Retina (tissue), 1 donor: ENCODE measurements at regions not wholly inside any gene's neighbourhood (a gene's known extent, or its start where the extent isn't known, plus 50 kb on each side); places are given as distances from the start of the nearest gene placed in this dataset.
"Not testable (repeated sequence)": the region's sequence is repeated elsewhere in the genome, so short reads cannot be mapped to it uniquely, and the experiment has no call there.

Source experiments
- DNase-seq: peaks from one replicate; pipeline ENCODE4 v3.0.0-alpha.2; 2016

DNA sequence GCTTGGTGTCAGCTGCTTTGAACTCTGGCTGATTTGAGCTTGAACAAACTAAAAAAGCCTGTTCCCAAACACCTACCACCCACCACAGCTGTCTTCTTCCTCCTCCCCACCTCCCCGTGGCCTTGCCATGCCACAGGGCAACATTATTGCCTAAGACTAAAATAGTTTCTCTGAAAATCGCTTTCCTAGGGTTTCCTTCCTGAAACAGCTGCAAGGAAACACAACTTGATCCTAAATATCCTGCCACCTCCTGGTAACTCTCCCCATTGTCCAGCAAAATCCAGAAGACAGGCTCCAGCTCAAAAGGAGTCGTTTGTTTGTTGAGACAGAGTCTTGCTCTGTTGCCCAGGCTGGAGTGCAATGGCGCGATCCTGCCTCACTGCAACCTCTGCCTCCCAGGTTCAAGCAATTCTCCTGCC, 193.9 kb upstream of the TPM1 start:
- no peak for DNase-seq

DNA sequence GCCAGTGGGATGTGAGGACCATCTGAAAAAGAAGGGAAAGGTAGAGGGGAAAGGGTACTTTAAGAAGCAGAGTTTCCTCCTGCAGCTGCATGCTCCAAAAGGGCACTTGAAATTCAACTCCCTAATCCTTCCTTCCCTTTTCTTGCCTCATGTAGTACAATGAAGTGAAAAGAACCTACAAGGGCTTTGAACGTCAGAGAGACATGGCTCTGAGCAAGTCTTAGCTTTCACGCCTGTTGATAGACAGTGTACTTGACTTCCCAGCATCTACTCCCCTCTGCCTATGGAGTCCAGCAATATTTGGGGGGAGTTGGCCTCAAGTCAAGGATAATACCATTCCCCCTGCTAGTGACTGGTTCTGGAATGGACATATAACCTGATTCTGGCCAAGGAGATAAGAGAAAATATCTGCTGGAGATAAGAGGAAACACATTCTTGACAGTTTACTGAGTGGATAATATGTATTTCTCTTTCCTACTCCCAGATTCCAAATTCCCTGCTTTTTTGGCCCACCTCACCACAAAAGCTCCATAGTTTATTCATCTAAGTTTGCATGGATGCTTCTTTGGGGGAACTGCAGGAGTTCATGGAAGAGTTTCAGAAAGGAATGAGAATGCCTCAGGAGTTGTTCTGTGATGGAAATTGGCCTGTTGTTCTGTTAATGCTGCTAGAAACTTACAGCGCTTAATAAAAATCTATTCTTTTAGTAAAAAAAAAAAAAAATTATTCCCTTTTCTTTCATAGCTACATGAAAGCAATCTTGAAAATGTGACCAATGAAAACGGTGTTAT, 193.0 kb upstream of the TPM1 start:
- DNase-seq: no peak

DNA sequence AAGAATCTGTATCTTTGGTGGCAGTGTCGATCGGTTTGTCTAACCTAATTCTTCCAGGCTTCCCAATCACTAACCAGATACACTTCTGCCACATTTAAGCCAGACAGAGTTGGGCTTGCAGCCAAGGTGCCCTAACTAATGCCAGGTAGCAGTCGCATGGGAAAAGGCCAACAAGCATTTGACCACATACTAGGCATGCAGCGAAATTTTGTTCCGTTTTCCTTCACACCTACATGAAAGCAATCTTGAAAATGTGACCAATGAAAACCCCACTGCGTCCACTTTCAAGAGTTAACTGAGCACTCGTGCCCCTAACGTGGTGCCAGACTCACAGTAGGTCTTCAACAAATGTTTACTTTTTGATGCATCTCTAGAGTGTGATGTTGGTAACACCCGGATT, 192.2 kb upstream of the TPM1 start:
- no peak for DNase-seq

DNA sequence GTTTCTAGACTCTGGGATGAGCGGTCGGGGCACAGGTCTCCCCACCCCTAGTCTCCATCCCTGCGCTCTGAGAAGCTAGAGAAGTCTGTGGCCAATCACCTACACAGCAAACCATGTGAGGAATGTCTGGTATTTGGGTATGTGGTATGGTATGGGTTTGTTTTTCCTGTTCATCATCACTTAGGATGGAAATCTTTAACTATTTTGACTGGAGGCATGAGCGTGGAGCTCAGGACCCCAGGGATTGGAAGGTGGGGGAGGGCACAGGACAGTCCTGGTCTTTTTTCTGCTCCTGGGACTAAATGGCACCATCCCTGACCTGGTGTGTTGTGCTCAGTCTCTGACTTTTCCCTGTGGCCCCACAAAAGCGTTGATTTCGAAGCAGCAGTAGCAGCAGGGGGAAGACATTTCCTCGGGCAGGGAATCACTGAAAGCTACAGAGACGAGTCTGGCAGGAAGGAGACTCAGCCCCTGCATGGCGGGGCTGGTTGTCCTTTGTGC, 191.7 kb upstream of the TPM1 start:
- DNase-seq: no peak

DNA sequence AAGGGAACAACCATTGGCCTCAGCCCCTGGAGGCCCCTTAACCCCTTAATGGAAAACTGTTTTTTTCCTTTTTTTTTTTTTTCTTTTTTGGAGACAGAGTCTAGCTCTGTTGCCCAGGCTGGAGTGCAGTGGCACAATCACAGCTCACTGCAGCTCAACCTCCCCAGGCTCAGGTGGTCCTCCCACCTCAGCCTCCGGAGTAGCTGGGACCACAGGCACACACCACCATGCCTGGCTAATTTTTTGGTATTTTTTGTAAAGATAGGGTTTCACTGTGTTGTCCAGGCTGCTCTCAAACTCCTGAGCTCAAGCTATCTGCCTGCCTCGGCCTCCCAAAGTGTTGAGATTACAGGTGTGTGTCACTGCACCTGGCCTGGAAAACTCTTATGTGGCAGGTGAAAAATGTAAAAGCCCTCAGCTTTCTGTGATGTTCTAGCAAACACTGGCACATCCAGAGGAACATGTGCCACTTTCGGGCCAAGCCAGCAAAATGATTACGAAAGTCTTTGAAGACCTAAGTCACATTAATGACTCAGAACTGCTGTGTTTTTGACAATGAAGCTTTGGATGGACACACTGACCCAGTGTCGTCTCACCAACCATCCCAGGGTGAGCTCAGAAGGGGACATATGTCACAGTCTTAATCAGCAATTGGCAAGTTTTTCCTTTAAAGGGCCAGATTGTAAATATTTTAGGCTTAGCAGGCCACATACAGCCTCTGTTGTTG, 189.3 kb upstream of the TPM1 start:
- DNase-seq: no peak

DNA sequence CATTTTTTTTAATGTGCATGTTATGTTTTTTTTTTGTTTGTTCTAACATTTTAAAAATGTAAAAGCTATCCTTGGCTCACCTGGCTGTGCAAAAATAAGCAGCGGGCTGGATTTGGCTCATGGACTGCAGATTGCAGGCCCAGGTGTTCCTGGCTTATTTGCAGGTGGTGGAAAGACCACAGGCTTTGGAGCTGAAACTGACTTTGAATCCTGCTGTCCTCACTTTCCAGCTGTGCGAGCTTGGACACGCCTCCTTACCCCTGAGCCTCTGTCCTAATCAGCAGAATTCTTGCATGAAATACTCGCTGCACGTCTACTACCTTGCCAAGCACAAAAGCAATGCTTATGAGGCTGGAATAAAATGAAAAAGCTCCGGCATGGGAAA, 188.7 kb upstream of the TPM1 start:
- DNase-seq: no peak

DNA sequence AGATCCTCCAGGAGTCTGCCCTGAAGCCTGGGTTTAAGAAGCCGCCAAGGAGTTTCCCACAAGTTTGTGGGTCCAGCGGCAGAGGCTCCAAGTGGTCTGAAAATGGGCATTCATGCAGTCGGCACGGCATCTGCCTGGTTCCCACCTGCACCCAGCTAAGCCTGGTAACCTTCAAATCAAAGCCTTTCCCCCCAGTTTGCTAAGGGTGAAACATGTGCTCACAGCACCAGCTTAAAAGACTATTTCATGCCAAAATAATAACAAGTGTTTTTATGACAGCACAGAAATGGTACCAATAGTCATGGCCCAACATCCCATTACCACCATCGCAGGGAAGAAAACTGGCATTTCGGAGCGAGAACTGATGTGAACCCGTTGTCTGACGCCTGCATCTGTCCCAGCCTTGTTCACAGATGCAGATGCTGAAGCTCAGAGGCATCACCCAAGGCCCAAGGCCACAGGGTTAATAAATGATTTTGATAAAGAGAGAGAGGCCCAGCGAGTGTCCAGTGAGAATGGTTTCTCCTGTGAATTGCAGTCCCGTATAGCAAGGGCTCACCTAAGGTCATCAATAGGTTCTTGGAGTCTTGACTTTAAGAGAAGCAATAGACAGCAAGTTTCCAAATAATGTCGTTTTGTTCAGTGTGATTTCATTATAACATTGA, 188.0 kb upstream of the TPM1 start:
- no peak for DNase-seq

DNA sequence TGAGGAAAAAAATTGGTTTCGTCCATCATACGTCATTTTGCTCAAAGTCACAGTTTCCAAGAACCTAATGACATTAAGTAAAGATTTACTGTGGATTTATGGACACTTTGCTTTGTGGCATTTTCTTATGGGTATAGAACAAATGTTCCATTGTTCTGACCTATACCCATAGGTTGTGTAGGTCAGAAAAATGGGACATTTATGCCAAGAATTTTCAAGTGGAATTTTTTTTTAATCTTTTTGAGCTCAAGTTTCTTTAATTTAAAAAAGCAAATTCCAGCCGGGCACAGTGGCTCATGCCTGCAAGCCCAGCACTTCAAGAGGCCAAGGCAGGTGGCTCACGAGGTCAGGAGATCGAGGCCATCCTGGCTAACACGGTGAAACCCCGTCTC, 187.5 kb upstream of the TPM1 start:
- no peak for DNase-seq

DNA sequence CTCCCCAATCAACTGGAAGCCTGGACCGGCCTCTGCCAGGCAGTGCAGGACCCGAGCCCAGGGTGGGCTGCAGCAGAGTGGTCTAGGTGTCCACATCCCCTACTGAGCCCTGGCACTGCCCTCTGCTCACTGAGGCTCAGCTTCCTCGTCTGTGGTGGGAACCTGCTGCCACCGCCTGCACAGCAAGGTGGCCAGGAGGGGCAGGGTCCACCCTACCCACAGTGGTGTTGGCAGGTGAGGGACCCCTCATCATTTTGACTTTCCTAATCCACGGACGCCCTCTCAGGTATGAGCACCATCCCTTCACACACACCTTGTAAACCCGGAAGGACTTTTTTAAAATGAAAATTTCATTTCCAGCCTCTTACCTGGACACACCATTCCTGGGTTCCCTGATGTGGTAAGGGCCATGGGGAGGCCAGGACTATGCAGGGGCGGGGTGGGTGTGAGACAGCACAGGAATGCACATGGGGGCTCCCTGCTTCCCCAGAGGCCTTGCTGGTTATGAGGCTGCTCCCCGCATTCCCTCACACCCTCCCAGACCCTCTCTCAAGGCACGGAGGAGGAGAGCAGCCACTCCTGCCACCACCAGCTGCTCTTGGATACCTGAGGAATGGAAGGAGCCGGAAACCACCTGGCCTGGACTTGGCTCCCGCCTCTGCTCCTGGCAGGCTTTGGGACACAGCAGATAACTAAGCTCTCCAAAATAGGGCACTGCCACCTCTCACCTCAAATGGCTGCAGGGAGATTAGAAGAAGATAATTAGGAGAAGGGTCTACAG, 185.9 kb upstream of the TPM1 start:
- DNase-seq: no peak

DNA sequence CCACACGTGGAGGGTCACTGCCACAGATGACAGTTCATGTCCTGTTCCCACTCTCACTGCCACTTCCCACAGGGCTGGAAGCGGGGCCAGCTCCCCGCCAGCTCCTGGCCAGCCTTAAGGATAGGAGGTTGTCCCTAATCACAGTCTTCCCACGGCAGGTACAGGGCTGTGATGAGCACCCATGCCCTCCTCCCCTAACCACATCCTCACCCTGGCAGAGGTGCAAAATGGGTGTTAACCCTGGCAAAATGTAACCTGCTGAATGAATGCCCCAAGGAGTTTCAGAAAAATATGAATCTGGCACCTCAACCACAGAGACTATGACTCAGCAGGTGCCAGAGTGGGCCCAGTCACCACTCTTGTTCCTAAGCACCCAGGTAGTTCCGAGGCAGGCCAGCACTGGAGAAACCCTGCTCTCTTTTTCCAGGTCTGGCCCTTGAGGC, 185.1 kb upstream of the TPM1 start:
- DNase-seq: no peak

DNA sequence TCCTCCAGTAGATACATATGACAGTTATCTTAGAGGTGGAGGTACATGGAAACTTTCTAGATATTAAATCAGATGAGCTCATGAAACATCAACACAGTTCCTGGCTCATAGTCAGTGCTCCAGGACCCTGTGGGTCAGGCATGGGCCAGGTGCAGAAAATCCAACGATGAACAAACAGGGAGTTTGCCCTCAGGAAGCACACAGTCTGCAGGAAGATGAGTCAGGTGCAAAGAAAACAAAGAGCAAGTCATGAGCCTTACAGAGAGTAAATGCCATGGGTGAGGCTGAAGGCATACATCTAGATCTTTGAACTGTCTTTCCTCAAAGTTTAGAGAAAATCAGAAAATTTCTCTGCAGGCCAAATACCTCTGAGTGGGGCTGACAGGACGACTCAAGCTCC, 184.2 kb upstream of the TPM1 start:
- no peak for DNase-seq

DNA sequence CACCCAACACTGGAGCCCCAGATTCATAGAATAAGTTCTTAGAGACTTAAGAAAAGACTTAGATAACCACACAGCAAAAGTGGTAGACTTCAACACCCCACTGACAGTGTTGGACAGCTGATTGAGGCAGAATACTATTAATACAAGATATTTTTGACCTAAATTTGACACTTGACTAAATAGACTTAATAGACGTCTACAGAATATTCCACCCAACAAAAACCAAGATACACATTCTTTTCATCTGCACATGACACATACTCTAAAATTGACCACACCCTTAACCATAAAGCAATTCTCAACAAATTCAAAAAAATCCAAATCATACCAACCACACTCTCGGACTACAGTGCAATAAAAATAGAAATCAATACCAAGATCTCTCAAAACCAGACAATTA, 179.8 kb upstream of the TPM1 start:
- DNase-seq: no peak

DNA sequence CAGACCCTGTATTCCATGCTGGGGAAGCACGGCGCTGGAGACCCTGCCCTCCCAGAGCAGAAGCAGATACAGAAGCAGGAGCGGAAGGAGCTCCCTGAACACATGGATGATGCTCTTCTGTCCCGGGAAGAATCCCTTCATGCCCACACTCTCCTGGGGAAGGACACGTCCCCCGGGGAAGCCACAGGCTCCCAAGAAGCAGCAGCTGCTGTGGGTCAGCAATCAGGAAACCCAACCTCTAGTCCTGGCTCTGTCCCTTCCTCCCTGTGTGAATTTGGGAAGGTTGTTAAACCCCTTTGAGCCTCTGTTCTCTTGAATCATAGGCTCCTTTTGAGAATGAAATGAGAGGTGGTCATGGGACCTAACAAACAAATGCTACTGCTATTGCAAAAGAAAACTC, 176.2 kb upstream of the TPM1 start:
- DNase-seq: no peak

DNA sequence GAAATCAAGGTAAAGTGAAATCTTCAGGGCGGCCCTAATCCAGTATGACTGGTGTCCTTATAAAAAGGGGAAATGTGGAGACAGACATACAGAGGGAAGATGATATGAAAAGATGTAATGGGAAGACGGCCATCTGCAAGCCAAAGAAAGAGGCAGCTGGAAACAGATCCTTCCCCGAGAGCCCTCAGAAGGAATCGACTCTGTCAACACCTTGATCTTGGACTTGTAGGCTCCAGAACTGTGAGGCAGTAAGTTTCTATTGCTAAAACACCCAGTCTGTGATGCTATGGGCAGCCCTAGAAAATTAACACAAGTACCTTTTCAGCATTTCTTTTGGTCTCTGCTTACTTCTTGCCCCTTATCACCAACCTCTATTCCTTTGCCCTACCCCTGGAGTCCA, 174.7 kb upstream of the TPM1 start:
- no peak for DNase-seq

DNA sequence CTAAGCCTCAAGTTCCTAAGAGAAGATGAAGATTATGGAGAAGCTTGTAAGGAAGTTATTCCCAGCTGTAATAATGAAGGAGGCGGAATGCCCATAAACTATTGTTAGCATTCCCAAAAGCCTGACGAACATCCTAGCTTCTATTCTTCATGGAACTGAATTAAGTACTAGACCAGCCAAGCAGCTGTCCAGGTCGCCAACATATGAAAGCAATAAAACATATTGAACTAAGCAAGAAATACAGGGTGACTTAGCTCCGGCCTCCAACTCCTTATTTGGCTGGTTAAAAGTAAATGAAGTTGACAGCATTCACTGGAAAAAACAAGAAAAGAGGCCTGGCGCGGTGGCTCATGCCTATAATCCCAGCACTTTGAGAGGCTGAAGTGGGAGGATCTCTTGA, 174.0 kb upstream of the TPM1 start:
- no peak for DNase-seq

DNA sequence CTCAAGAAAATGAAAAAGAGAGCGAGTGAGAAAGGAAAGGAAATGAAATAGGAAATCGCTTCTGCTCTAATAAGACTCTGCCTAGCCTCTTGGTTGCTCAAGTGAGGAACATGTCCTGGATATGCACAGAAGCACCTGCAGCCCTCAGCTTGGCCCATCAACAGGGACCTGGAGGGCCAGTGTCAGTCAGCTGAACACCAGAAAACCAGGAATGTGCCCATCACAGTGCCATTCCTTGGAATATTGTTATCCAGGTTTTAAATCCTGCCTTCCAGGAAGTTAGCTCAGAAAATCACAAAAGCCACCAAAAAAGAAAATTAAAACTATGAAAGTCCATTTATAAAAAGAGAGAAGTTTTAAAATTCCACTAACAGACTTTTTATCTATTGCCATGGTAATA, 173.4 kb upstream of the TPM1 start:
- no peak for DNase-seq

DNA sequence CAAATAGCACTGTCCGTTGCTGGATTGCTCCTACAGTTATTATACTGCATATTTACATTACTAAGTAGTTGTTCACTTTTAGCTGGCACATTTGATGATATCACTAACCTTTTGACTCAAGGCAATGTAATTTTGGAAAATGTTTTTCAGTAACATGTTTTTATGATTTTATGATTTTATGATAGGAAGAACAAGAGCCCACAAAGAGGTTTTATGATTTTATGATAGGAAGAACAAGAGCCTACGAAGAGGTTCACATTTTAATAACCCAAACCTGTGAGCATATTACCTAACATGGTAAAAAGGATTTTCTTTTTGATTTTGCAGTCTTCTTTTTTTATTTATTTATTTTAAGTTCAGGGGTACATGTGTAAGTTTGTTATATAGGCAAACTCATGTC, 172.3 kb upstream of the TPM1 start:
- DNase-seq: no peak

DNA sequence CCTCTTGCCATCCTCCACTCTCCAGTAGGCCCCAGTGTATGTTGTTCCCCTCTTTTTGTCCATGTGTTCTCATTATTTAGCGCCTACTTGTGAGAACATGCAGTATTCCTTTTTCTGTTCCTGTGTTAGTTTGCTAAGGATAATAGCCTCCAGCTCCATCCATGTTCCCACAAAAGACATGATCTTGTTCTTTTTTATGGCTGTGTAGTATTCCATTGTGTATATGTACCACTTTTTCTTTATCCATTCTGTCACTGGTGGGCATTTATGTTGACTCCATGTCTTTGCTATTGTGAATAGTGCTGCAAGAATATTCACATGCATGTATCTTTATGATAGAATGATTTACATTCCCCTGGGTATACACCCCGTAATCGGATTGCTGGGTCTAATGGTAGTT, 171.8 kb upstream of the TPM1 start:
- DNase-seq: not testable (repeated sequence)

DNA sequence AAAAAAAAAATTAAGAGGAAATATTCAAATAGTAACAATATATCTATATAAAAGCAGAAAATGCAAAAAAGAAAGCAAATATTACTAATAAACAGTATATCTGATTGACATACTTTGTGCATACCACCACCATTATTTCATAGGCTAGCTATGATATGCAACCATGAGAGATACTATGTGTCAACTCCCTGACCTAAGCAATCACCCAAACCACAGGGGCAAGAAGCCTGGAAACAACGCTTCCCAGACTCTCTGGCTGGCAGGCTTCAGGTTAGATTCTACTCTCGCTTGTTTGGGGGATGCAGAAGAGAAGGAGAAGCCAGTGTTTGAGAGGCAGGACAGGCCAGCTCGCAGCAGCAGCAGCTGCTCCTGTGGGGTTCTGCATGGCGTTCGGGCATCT, 169.3 kb upstream of the TPM1 start:
- no peak for DNase-seq

DNA sequence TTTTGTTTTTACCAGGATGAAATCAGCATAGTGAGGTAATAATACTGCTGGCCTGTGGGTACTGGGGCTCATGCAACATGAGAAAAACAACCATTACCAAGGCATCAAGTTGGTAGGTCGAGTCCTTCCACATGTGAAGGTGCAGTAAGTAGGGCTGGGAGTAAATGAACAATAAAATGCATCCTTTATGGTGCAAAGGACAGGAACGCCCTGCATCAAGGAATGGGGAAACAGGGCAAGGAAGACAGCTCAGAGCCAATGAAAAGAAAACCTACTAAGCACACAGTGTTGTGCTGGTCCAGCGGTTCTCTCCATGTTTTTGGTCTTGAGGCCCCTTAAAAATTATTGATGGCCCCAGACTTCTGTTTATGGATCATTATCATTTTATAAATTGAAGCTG, 168.5 kb upstream of the TPM1 start:
- DNase-seq: no peak

DNA sequence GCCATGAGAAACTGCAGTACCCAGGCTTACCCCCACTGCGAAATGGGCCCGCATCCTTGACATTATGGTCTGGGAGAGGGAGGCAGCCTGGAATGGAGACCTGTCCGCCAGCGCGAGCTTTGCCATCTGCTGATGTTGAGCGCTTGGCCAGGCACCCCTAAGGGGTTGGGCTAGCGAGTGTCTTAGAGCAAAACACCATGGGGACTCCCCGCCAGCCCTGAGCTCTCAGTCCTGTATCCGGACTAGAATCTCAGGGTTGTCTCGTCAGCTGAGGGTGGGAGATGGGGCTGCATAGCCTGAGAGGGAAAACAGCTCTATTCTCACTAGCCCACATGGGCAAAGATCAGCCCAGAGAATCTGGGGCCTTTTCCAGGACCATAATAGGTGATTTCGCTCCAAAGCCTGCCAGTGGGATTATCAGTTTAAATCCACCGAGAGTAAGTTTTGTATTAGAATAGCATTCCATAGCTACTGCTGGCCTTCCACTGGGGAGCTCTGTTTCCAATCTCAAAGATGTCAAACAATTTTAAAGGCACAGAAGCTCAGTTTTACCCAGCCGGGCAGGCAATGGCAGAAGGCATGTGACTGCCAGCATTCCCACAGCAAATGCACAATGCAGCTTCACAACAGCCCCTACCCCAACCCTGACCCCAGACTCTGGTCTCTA, 167.5 kb upstream of the TPM1 start:
- no peak for DNase-seq

DNA sequence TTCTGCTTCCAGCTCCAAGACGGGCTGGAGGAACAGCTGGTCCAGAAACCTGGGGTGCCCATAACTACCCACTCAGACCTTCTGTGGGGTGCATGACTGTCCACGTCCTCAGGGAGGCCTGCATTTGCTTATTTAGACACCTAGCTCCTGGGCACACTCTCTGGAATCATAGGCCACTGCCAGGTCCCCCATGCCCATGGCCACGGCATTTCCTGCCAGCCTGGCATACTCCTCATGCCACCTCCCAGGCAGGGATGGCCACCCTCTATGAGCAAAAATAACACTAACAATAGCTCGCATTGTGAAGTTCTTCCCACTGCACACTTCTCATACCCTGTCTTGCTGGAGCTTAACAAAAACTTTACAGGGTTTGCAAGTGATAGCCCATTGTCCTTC, 166.9 kb upstream of the TPM1 start:
- DNase-seq: no peak
